HL-60 (cell line): ENCODE measurements at regions not wholly inside any gene's neighbourhood (a gene's known extent, or its start where the extent isn't known, plus 50 kb on each side); places are given as distances from the start of the nearest gene placed in this dataset.

Source experiments
- DNase-seq, 2 experiments: peaks; one replicate each; pipeline ENCODE4 v3.0.0-alpha.2; 2010 to 2020; ENCODE audit warnings: low read depth in 1 of 2, low spot score in 1 of 2
- H3K27ac ChIP-seq: fragments of 250-450 bp; sonication (Bioruptor Pico); replicated peaks from 2 replicates; pipeline ENCODE4 v1.5.1; 2020; ENCODE audit warnings: mild to moderate bottlenecking, moderate library complexity
- H3K27me3 ChIP-seq: fragments of 250-450 bp; sonication (Bioruptor Pico); 2 replicates; pipeline ENCODE4 v1.5.1; 2021; ENCODE audit warnings: mild to moderate bottlenecking, moderate library complexity; ENCODE audit not compliant: insufficient read depth, poor library complexity, severe bottlenecking
- H3K4me3 ChIP-seq: replicated peaks from 2 replicates; pipeline ENCODE4 v1.5.1; 2011; ENCODE audit warnings: mild to moderate bottlenecking, control low read depth, low read length; ENCODE audit not compliant: insufficient read depth
- GABPA ChIP-seq: IDR thresholded peaks from 2 replicates; pipeline ENCODE4 v1.6.1; 2012; ENCODE audit warnings: low read depth
- POLR2AphosphoS5 ChIP-seq: IDR thresholded peaks from 2 replicates; pipeline ENCODE4 v1.6.1; 2012; ENCODE audit warnings: low read depth
- SPI1 ChIP-seq: IDR thresholded peaks from 2 replicates; pipeline ENCODE4 v1.6.1; 2012; ENCODE audit warnings: low read depth, mild to moderate bottlenecking, borderline replicate concordance
- TF ChIP-seq, protein P1 (sequence below): IDR thresholded peaks from 2 replicates; pipeline ENCODE4 v1.6.1; 2012; ENCODE audit warnings: low read depth; ENCODE audit not compliant: insufficient replicate concordance
- TF ChIP-seq, protein P2 (sequence below): IDR thresholded peaks from one replicate; pipeline ENCODE4 v1.5.1; 2011; ENCODE audit warnings: low read length, control low read depth, inconsistent platforms; ENCODE audit not compliant: insufficient read depth

DNA sequence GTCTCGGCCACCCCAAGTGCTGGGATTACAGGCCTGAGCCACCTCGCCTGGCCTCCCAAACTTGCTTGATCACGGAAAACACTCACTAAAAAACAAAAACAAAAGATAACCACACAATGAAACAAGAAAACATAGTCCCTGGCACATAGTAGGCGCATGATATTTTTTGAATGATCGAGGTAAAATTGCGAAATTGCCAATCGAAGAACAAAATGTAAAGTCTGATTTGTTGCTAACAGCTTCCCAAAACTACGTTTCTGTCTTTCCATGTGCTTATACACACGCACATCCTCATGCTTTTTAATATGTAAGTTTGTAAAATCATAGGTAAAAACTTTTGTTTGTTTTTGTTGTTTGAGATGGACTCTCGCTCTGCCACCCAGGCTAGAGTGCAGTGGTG is 168.5 kb upstream of the SALL4 start:
- TF ChIP-seq POLR2AphosphoS5 (no peak), GABPA (no peak), SPI1 (no peak)
- TF ChIP-seq, protein P1, sequence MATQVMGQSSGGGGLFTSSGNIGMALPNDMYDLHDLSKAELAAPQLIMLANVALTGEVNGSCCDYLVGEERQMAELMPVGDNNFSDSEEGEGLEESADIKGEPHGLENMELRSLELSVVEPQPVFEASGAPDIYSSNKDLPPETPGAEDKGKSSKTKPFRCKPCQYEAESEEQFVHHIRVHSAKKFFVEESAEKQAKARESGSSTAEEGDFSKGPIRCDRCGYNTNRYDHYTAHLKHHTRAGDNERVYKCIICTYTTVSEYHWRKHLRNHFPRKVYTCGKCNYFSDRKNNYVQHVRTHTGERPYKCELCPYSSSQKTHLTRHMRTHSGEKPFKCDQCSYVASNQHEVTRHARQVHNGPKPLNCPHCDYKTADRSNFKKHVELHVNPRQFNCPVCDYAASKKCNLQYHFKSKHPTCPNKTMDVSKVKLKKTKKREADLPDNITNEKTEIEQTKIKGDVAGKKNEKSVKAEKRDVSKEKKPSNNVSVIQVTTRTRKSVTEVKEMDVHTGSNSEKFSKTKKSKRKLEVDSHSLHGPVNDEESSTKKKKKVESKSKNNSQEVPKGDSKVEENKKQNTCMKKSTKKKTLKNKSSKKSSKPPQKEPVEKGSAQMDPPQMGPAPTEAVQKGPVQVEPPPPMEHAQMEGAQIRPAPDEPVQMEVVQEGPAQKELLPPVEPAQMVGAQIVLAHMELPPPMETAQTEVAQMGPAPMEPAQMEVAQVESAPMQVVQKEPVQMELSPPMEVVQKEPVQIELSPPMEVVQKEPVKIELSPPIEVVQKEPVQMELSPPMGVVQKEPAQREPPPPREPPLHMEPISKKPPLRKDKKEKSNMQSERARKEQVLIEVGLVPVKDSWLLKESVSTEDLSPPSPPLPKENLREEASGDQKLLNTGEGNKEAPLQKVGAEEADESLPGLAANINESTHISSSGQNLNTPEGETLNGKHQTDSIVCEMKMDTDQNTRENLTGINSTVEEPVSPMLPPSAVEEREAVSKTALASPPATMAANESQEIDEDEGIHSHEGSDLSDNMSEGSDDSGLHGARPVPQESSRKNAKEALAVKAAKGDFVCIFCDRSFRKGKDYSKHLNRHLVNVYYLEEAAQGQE, result no peak
- TF ChIP-seq, protein P2, sequence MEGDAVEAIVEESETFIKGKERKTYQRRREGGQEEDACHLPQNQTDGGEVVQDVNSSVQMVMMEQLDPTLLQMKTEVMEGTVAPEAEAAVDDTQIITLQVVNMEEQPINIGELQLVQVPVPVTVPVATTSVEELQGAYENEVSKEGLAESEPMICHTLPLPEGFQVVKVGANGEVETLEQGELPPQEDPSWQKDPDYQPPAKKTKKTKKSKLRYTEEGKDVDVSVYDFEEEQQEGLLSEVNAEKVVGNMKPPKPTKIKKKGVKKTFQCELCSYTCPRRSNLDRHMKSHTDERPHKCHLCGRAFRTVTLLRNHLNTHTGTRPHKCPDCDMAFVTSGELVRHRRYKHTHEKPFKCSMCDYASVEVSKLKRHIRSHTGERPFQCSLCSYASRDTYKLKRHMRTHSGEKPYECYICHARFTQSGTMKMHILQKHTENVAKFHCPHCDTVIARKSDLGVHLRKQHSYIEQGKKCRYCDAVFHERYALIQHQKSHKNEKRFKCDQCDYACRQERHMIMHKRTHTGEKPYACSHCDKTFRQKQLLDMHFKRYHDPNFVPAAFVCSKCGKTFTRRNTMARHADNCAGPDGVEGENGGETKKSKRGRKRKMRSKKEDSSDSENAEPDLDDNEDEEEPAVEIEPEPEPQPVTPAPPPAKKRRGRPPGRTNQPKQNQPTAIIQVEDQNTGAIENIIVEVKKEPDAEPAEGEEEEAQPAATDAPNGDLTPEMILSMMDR, result no peak
- no peak overlapping the region for H3K27ac ChIP-seq

DNA sequence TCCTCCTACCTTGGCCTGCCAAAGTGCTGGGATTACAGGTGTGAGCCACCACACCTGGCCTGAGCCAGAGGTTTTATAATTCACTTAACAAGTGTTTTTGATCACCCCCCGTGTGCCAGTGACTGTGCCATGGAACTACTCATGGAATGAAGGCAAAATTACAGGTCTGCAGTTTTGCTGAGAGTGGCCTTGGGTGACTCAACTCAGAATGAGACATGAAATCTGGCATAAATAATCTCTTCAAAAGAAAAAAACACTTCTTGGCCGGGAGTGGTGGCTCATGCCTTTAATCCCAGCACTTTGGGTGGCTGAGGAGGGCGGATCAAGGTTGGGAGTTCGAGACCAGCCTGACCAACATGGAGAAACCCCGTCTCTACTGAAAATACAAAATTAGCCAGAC is 166.9 kb upstream of the SALL4 start:
- Histone ChIP-seq H3K27me3 (no peaks in the 10 kb centered on the region), H3K27ac (no peak overlapping the region), H3K4me3 (no peak overlapping the region)
- TF ChIP-seq, protein P1, result no peak
- TF ChIP-seq, protein P2, result no peak
- TF ChIP-seq GABPA (no peak), SPI1 (no peak), POLR2AphosphoS5 (no peak)
- DNase-seq, result no peak

More for the DNA sequence above, 168.5 kb upstream of the SALL4 start:
- H3K27me3 ChIP-seq, result no peaks in the 10 kb centered on the region
- no peak overlapping the region for H3K4me3 ChIP-seq
- DNase-seq, result no peak

DNA sequence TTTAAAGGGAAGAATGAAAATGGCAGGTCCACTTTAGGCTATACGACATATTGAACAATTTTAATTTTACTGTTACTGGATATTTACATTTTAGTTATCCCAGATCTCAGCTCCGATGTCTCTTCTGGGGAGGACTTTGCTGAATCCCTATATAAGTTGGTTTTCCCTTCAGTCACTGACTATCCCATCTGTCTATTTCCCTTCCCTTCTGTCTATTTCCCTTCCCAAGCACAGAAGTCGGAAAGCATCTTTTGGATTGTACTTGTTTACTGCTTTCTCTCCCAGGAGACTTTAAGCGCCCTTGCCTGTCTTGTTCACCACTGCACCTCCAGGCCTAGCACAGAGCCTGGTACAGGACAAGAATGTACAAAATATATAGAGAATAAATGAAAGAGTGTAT is 165.8 kb upstream of the SALL4 start:
- H3K27ac ChIP-seq, result no peak overlapping the region
- no peak for DNase-seq
- no peaks in the 10 kb centered on the region for H3K27me3 ChIP-seq
- no peak for TF ChIP-seq POLR2AphosphoS5
- TF ChIP-seq, protein P1, result no peak
- no peak for TF ChIP-seq SPI1
- TF ChIP-seq, protein P2, result no peak
- no peak for TF ChIP-seq GABPA
- H3K4me3 ChIP-seq, result no peak overlapping the region
